ENCODE measurements at regions not wholly inside any gene's neighbourhood (a gene's known extent, or its start where the extent isn't known, plus 50 kb on each side); places are given as distances from the start of the nearest gene placed in this dataset.
A peak's percentile ranks its signal among the peaks of the same experiment; 100 is the strongest.
"Not testable (repeated sequence)": the region's sequence is repeated elsewhere in the genome, so short reads cannot be mapped to it uniquely, and the experiment has no call there.

DNA sequence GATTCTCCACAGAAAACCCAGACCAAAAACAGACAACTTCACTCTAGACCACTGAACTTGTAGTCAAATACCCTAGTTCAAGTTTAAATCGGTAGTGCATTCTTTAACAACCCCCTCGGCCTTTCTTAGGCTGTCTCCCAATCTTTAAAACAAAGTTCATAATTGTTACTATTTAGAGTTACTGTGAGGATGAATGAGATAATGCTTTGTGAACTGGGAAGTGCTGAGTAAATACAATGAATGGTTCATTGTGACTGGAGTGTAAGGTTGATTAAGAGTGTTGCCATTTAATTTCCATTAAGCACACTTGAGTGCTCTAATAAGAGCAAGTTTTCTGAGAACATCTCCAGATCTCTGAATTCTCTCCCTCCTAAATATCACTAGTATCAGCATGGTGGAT, 228.8 kb upstream of the PIK3R1 start:
- no peak for DNase-seq (ENCODE audit: low read depth)
- in situ Hi-C loops (cut with HindIII; ENCODE audit: low sequenced_read_pairs): no loop called here
- TF ChIP-seq, protein P1, sequence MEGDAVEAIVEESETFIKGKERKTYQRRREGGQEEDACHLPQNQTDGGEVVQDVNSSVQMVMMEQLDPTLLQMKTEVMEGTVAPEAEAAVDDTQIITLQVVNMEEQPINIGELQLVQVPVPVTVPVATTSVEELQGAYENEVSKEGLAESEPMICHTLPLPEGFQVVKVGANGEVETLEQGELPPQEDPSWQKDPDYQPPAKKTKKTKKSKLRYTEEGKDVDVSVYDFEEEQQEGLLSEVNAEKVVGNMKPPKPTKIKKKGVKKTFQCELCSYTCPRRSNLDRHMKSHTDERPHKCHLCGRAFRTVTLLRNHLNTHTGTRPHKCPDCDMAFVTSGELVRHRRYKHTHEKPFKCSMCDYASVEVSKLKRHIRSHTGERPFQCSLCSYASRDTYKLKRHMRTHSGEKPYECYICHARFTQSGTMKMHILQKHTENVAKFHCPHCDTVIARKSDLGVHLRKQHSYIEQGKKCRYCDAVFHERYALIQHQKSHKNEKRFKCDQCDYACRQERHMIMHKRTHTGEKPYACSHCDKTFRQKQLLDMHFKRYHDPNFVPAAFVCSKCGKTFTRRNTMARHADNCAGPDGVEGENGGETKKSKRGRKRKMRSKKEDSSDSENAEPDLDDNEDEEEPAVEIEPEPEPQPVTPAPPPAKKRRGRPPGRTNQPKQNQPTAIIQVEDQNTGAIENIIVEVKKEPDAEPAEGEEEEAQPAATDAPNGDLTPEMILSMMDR (IDR thresholded peaks at IDR 0.05; ENCODE audit: low read depth, low read length, missing control alignments): no peak
- H3K4me3 ChIP-seq (ENCODE audit: low read depth, low read length): no peak overlapping the region

DNA sequence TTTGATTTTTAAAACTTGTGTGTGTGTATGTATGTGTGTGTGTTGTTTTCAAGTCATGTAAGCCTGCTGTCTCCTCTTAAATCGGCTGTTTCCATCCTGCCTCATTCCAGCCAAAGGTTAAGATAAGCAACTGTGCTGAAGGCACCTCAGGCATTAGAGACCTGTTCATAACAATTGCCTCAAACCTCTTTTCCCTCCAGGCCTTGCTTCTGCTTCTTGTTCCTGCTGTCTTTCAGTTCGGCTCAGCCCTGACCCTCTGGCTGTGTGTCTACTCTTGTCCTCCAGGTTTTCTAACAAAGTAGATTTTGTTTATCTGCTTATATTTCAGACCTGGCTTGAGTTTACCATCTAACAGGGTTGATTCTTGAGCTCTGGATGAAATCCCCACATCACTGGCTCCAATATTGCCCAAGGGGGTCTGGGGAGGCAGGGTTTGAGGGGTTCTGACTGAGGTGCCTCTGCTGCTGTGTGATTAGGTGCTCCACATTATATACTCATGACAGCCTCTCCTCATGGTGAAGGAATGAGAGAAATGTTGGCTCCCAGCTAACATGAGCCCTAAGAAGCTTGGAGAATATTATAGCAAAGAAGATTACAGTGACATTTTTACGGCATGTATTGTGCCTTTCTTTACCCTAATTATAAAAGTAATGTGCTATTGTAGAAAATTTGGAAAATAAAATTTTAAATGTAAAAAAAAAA, 229.7 kb upstream of the PIK3R1 start:
- no peak overlapping the region for H3K4me3 ChIP-seq (ENCODE audit: low read depth, low read length)
- in situ Hi-C loops (cut with HindIII; ENCODE audit: low sequenced_read_pairs): no loop called here
- TF ChIP-seq, protein P1 (IDR thresholded peaks at IDR 0.05; ENCODE audit: low read depth, low read length, missing control alignments): no peak
- DNase-seq (ENCODE audit: low read depth): no peak

DNA sequence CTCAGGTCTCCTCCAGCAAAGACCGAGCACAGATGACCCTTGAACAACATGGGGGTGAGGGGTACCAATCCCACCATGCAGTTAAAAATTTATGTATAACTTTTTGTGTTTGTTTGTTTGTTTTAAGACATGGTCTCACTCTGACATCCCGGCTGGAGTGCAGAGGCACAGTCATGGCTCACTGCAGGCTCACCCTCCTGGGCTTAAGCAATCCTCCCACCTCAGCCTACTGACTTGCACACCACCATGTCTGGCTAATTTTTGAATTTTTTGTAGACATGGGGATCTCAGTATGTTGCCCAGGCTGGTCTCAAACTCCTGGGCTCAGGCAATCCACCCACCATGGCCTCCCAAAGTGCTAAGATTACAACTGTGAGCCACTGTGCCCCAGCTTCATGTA, 231.0 kb upstream of the PIK3R1 start:
- H3K4me3 ChIP-seq (ENCODE audit: low read depth, low read length): no peak overlapping the region
- DNase-seq (ENCODE audit: low read depth): no peak
- TF ChIP-seq, protein P1 (IDR thresholded peaks at IDR 0.05; ENCODE audit: low read depth, low read length, missing control alignments): no peak
- in situ Hi-C loops (cut with HindIII; ENCODE audit: low sequenced_read_pairs): no loop called here

DNA sequence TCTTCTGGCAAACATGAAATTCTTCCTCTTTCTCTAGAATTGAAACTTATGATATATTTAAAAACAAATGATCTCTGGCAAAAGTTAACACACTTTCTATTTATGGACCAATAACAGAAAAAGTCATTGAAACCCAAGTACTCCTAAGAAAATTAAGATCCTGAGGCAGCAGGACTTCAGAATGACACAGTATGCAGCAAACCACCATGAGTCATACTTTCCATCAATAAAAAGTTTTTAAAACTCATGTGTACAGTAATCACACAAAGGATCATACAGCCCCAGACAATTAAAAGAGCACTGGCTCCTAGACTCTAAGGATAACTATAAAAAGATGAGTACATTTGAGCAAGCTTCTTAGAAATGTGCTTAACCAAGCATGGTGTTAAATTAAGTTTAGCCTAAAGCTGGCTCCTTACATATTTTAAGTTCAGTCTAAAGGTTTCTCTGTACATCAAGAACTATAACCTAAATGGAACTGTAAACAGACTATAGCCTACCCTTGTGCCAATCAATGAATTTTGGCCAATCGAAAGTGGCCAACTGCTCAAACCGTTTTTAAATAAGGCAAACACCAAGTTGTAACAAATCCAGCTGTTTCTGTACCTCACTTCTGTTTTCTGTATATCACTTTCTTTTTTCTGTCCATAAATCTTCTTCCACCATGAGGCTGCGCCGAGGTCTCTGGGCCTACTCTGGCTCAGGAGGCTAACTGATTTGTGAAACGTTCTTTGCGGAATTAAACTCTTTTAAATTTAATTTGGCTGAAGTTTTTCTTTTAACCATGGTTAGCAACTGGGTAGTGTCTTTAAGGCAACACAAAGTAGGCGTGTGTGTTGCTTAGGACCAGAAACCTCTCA, 232.1 kb upstream of the PIK3R1 start:
- peak; percentile 75 for DNase-seq (ENCODE audit: low read depth)
- TF ChIP-seq, protein P1 (IDR thresholded peaks at IDR 0.05; ENCODE audit: low read depth, low read length, missing control alignments): no peak
- no peak overlapping the region for H3K4me3 ChIP-seq (ENCODE audit: low read depth, low read length)
- in situ Hi-C loops (cut with HindIII; ENCODE audit: low sequenced_read_pairs): no loop called here

DNA sequence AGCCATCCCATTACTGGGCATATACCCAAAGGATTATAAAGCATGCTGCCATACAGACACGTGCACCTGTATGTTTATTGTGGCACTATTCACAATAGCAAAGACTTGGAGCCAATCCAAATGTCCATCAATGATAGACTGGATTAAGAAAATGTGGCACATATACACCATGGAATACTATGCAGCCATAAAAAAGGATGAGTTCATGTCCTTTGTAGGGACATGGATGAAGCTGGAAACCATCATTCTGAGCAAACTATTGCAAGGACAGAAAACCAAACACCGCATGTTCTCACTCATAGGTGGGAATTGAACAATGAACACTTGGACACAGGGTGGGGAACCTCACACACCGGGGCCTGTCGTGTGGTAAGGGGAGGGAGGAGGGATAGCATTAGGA, 233.4 kb upstream of the PIK3R1 start:
- H3K4me3 ChIP-seq (ENCODE audit: low read depth, low read length); in situ Hi-C loops (cut with HindIII; ENCODE audit: low sequenced_read_pairs); DNase-seq (ENCODE audit: low read depth): not testable (repeated sequence)

DNA sequence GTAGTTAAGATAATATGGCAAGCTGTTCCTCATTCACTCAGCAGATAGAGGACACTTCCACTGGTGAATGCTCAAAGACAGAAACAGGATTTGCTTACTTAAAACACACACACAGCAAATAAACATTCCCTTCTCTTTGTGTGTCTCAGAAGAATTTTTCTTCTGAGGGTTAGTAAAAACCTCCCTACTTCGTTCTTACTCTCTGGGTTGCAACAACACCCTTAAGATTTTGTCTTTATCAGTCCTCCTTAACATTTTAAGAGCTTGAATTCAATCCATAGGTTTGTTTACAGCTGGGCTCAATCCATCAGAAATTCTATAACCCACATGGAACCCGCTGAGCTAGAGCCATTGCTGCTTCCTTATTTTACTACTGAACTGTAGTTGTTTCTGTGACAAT, 237.4 kb upstream of the PIK3R1 start:
- no peak for DNase-seq (ENCODE audit: low read depth)

More for the DNA sequence above, 237.4 kb upstream of the PIK3R1 start:
- no peak overlapping the region for H3K4me3 ChIP-seq (ENCODE audit: low read depth, low read length)
- TF ChIP-seq, protein P1 (IDR thresholded peaks at IDR 0.05; ENCODE audit: low read depth, low read length, missing control alignments): no peak
- in situ Hi-C loops (cut with HindIII; ENCODE audit: low sequenced_read_pairs): no loop called here
